OCI-LY7 (cell line): ENCODE measurements at regions not wholly inside any gene's neighbourhood (a gene's known extent, or its start where the extent isn't known, plus 50 kb on each side); places are given as distances from the start of the nearest gene placed in this dataset.

Experiments
- BruUV-seq: library from RNA; stranded (reverse); fragments of 400-500 nt; replicated peaks from 2 replicates; lab custom pipeline; 2021; lab: Mats Ljungman, UMichigan
- CTCF ChIA-PET: fragments of 300-600 bp; sonication (Branson Sonifier 250); formaldehyde crosslinking; loops from one replicate; lab custom pipeline; 2022; ENCODE audit warnings: antibody characterized with exemption; ENCODE audit not compliant: unreplicated experiment; lab: Charles Lee
- POLR2A ChIA-PET: fragments of 300-600 bp; sonication (Branson Sonifier 250); formaldehyde crosslinking; loops from one replicate; lab custom pipeline; 2022; ENCODE audit warnings: antibody characterized with exemption; lab: Charles Lee
- DNase-seq: peaks from one replicate; pipeline ENCODE4 v3.0.0-alpha.2; 2015; ENCODE audit warnings: low spot score
- H2AFZ ChIP-seq: fragments of 200-600 bp; sonication (generic), shearing (Covaris generic); 2 replicates; pipeline ENCODE4 v1.6.1; 2014; ENCODE audit warnings: mild to moderate bottlenecking, antibody characterized with exemption, low read length, moderate library complexity
- H3K27ac ChIP-seq: fragments of 200-600 bp; sonication (generic); 2 replicates; pipeline ENCODE4 v1.5.1; 2014; ENCODE audit warnings: mixed run types, low read depth, mild to moderate bottlenecking, moderate library complexity, low read length, inconsistent platforms; ENCODE audit not compliant: poor library complexity, severe bottlenecking
- H3K36me3 ChIP-seq: fragments of 200-600 bp; sonication (generic); 2 replicates; pipeline ENCODE4 v1.6.1; 2014; ENCODE audit warnings: mild to moderate bottlenecking, antibody characterized with exemption, low read length, moderate library complexity, mixed read lengths; ENCODE audit not compliant: insufficient read depth
- H3K4me1 ChIP-seq: fragments of 200-600 bp; sonication (generic); 2 replicates; pipeline ENCODE4 v1.5.1; 2014; ENCODE audit warnings: mild to moderate bottlenecking, low read length; ENCODE audit not compliant: insufficient read depth, poor library complexity, severe bottlenecking
- H3K4me2 ChIP-seq: fragments of 200-600 bp; sonication (generic); 2 replicates; pipeline ENCODE4 v1.6.1; 2014; ENCODE audit warnings: mild to moderate bottlenecking, low read length
- H3K4me3 ChIP-seq: fragments of 200-600 bp; sonication (generic); 2 replicates; pipeline ENCODE4 v1.5.1; 2014; ENCODE audit warnings: mild to moderate bottlenecking, low read depth, low read length; ENCODE audit not compliant: poor library complexity, severe bottlenecking
- H3K79me2 ChIP-seq: fragments of 200-600 bp; sonication (generic); 2 replicates; pipeline ENCODE4 v1.6.1; 2016; ENCODE audit warnings: low read depth, mild to moderate bottlenecking, low read length, moderate library complexity, mixed read lengths; ENCODE audit not compliant: insufficient read depth
- H3K9me2 ChIP-seq: fragments of 200-600 bp; sonication (generic); 2 replicates; pipeline ENCODE4 v1.6.1; 2016; ENCODE audit warnings: mild to moderate bottlenecking, low read length, mixed read lengths; ENCODE audit not compliant: insufficient read depth
- H3K9me3 ChIP-seq: fragments of 200-600 bp; sonication (generic); 2 replicates; pipeline ENCODE4 v1.6.1; 2014; ENCODE audit warnings: mild to moderate bottlenecking, mixed run types, low read length, mixed read lengths
- H4K20me1 ChIP-seq: fragments of 200-600 bp; sonication (generic); 2 replicates; pipeline ENCODE4 v1.6.1; 2014; ENCODE audit warnings: mild to moderate bottlenecking, antibody characterized with exemption, low read length, moderate library complexity, mixed read lengths; ENCODE audit not compliant: insufficient read depth
- EZH2phosphoT487 ChIP-seq: fragments of 200-600 bp; sonication (generic); IDR thresholded peaks from 2 replicates; pipeline ENCODE4 v1.6.1; 2018; ENCODE audit warnings: low read depth, borderline replicate concordance, mild to moderate bottlenecking, mixed run types, antibody characterized with exemption, low read length, moderate library complexity, mixed read lengths
- intact Hi-C: fragments of 100-400 bp; cut with micrococcal nuclease; formaldehyde crosslinking; loops from one replicate; pipeline ENCODE4 v1.10.0; 2022; ENCODE audit not compliant: unreplicated experiment
- TF ChIP-seq, protein P1 (sequence below): fragments of 200-600 bp; sonication (generic); conservative IDR thresholded peaks from 2 replicates; pipeline ENCODE4 v1.5.1; 2014; ENCODE audit warnings: mild to moderate bottlenecking, antibody characterized with exemption, low read length, moderate library complexity, mixed read lengths

DNA sequence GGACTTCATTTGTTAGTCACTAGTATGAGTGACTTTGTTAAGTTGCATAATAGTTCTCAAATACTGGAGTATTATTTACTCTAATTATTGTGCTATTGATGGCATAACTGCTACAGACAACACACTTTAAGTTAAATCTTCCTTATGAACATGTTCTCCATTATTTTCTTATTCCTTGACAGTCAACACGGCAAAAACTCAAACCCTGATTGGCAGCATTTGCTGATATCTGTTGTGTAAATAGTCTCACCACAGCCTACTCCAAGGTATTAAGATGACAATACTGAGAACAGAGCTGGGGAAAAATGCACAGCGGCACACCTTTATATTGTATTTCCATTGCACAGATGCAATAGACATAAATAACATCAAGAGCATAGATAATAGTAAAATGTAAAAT, 568.0 kb upstream of the AADAT start:
- H3K4me1 ChIP-seq = no peaks in the 10 kb centered on the region
- ChIA-PET CTCF (no interaction called here), POLR2A (interaction anchor here (0.6 kb wide), 1 partner anchor 48 kb away, joined by 3 read pairs; no protein-coding TSS in a partner anchor)
- H2AFZ ChIP-seq = no peak overlapping the region
- no peak overlapping the region for H3K4me3 ChIP-seq
- BruUV-seq = no TSS peak
- no peaks in the 10 kb centered on the region for H3K9me2 ChIP-seq
- intact Hi-C loops = no loop called here
- H3K36me3 ChIP-seq = no peaks in the 10 kb centered on the region
- no peak for DNase-seq
- no peaks in the 10 kb centered on the region for H4K20me1 ChIP-seq
- no peak for TF ChIP-seq EZH2phosphoT487
- TF ChIP-seq, protein P1, sequence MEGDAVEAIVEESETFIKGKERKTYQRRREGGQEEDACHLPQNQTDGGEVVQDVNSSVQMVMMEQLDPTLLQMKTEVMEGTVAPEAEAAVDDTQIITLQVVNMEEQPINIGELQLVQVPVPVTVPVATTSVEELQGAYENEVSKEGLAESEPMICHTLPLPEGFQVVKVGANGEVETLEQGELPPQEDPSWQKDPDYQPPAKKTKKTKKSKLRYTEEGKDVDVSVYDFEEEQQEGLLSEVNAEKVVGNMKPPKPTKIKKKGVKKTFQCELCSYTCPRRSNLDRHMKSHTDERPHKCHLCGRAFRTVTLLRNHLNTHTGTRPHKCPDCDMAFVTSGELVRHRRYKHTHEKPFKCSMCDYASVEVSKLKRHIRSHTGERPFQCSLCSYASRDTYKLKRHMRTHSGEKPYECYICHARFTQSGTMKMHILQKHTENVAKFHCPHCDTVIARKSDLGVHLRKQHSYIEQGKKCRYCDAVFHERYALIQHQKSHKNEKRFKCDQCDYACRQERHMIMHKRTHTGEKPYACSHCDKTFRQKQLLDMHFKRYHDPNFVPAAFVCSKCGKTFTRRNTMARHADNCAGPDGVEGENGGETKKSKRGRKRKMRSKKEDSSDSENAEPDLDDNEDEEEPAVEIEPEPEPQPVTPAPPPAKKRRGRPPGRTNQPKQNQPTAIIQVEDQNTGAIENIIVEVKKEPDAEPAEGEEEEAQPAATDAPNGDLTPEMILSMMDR = no peak
- no peaks in the 10 kb centered on the region for H3K9me3 ChIP-seq
- H3K79me2 ChIP-seq = no peaks in the 10 kb centered on the region
- H3K27ac ChIP-seq = no peak overlapping the region
- no peak overlapping the region for H3K4me2 ChIP-seq

DNA sequence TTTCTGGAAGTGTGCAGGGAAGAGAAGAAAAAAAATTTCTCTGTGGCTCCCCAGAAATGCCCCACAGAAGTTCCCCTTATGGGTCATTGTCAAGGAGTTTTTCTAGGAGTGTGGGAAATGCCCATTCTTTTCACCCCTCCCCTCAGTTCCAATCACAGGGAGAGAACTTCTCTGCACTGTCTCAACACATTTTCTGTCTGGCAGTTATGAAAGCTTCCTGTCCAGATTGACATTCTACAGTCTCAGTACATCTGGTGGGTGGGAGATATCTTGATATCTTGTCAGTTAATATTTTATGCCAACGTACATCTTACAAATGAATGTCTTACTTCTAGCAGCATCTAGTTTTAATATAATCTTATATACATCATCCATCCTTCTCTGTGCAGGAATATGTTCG, 566.8 kb upstream of the AADAT start:
- intact Hi-C loops = no loop called here
- ChIA-PET POLR2A (no interaction called here), CTCF (no interaction called here)
- Histone ChIP-seq H3K27ac (no peak overlapping the region), H3K79me2 (no peaks in the 10 kb centered on the region), H2AFZ (no peak overlapping the region), H3K9me2 (no peaks in the 10 kb centered on the region), H3K4me3 (no peak overlapping the region), H3K4me1 (no peaks in the 10 kb centered on the region), H4K20me1 (no peaks in the 10 kb centered on the region), H3K36me3 (no peaks in the 10 kb centered on the region), H3K4me2 (no peak overlapping the region), H3K9me3 (no peaks in the 10 kb centered on the region)
- no TSS peak for BruUV-seq
- TF ChIP-seq, protein P1 = no peak
- TF ChIP-seq EZH2phosphoT487 = no peak
- no peak for DNase-seq

DNA sequence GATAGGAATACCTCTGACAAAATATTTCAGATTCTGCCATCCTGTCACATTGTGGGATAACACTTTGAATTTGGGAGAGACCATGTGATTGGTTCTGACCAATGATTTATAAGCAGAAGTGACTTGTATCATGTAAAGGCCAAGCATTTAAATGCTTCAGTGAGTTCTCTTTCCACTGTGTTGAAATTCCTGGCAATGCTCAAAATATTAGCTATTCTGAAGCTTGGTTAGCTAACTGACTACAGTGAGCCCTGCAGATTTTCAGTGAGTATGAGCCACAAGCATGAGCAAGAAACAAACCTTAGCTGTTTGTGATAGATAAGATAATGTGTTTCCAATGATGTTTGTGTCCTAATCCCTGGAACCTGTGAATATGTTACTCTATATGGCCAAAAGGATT, 562.8 kb upstream of the AADAT start:
- TF ChIP-seq EZH2phosphoT487 = no peak
- TF ChIP-seq, protein P1 = no peak
- no TSS peak for BruUV-seq
- H3K9me3 ChIP-seq = no peaks in the 10 kb centered on the region
- no peaks in the 10 kb centered on the region for H3K36me3 ChIP-seq
- no peak overlapping the region for H3K27ac ChIP-seq
- no peak overlapping the region for H3K4me3 ChIP-seq
- H4K20me1 ChIP-seq = no peaks in the 10 kb centered on the region
- intact Hi-C loops = no loop called here
- ChIA-PET CTCF (no interaction called here), POLR2A (interaction anchor here (0.9 to 1.2 kb wide), 2 partner anchors 15 to 16 kb away, joined by 3 read pairs; no protein-coding TSS in a partner anchor)
- H3K4me1 ChIP-seq = no peaks in the 10 kb centered on the region
- H3K9me2 ChIP-seq = no peaks in the 10 kb centered on the region
- H3K79me2 ChIP-seq = no peaks in the 10 kb centered on the region
- H2AFZ ChIP-seq = no peak overlapping the region
- DNase-seq = no peak
- no peak overlapping the region for H3K4me2 ChIP-seq
